SU-DHL-6 (cell line): ENCODE measurements at regions not wholly inside any gene's neighbourhood (a gene's known extent, or its start where the extent isn't known, plus 50 kb on each side); places are given as distances from the start of the nearest gene placed in this dataset.
"Not testable (repeated sequence)": the region's sequence is repeated elsewhere in the genome, so short reads cannot be mapped to it uniquely, and the experiment has no call there.

Source experiments
- H2AFZ ChIP-seq: fragments of 200-600 bp; sonication (generic); 2 replicates; pipeline ENCODE4 v1.6.1; 2014; ENCODE audit warnings: low read depth, mild to moderate bottlenecking, moderate library complexity, mixed read lengths, antibody characterized with exemption, low read length; ENCODE audit not compliant: severe bottlenecking
- H3F3A ChIP-seq: fragments of 200-600 bp; shearing (Covaris generic); 2 replicates; pipeline ENCODE4 v1.6.0; 2016; ENCODE audit warnings: antibody characterized with exemption, mild to moderate bottlenecking; ENCODE audit not compliant: insufficient read depth
- H3K27ac ChIP-seq: fragments of 200-600 bp; sonication (generic); 2 replicates; pipeline ENCODE4 v1.5.1; 2016; ENCODE audit warnings: low read depth, mild to moderate bottlenecking, low read length, moderate library complexity, mixed read lengths
- H3K27me3 ChIP-seq: fragments of 200-600 bp; sonication (generic), shearing (Covaris generic); 2 replicates; pipeline ENCODE4 v1.6.0; 2014; ENCODE audit warnings: mild to moderate bottlenecking, low read length
- H3K36me3 ChIP-seq: fragments of 200-600 bp; sonication (generic); 2 replicates; pipeline ENCODE4 v1.6.1; 2014; ENCODE audit warnings: mild to moderate bottlenecking, low read length, mixed read lengths
- H3K4me2 ChIP-seq: fragments of 300-600, 200-600 bp; shearing (Covaris generic), sonication (generic); 2 replicates; pipeline ENCODE4 v1.6.0; 2014; ENCODE audit warnings: low read length, low read depth, mild to moderate bottlenecking; ENCODE audit not compliant: poor library complexity, severe bottlenecking
- H3K4me3 ChIP-seq: fragments of 200-600 bp; sonication (generic); 2 replicates; pipeline ENCODE4 v1.5.1; 2014; ENCODE audit warnings: antibody characterized with exemption, low read length, mild to moderate bottlenecking, mixed read lengths; ENCODE audit not compliant: insufficient read depth, poor library complexity, severe bottlenecking
- H3K79me2 ChIP-seq: fragments of 200-600 bp; sonication (generic); 2 replicates; pipeline ENCODE4 v1.6.1; 2014; ENCODE audit warnings: mild to moderate bottlenecking, low read length, moderate library complexity; ENCODE audit not compliant: insufficient read depth
- H3K9ac ChIP-seq: fragments of 200-600 bp; sonication (generic); 2 replicates; pipeline ENCODE4 v1.7.0; 2014; ENCODE audit warnings: mild to moderate bottlenecking, low read length
- H3K9me2 ChIP-seq: fragments of 200-600 bp; sonication (generic); replicated peaks from 2 replicates; pipeline ENCODE4 v1.6.1; 2014; ENCODE audit warnings: low read length; ENCODE audit not compliant: insufficient read depth
- H3K9me3 ChIP-seq: fragments of 200-600 bp; sonication (generic); 2 replicates; pipeline ENCODE4 v1.6.1; 2014; ENCODE audit warnings: low read length, mixed read lengths; ENCODE audit not compliant: insufficient read depth
- H4K20me1 ChIP-seq: fragments of 200-600 bp; sonication (generic); 2 replicates; pipeline ENCODE4 v1.6.1; 2014; ENCODE audit warnings: low read depth, mild to moderate bottlenecking, antibody characterized with exemption, low read length, moderate library complexity, mixed read lengths
- CTCF ChIP-seq: fragments of 200-600 bp; sonication (generic); IDR thresholded peaks from one replicate; pipeline ENCODE4 v1.5.1; 2017; ENCODE audit warnings: antibody characterized with exemption, mild to moderate bottlenecking, low read length, moderate library complexity; ENCODE audit not compliant: insufficient read depth, poor library complexity, severe bottlenecking
- EZH2phosphoT487 ChIP-seq: fragments of 200-600 bp; sonication (generic), shearing (Covaris generic); conservative IDR thresholded peaks from 2 replicates; pipeline ENCODE4 v1.6.1; 2018; ENCODE audit warnings: mild to moderate bottlenecking, antibody characterized with exemption, low read length, moderate library complexity, mixed read lengths

GRCh38 chr6:81890846-81891245 is 138.4 kb upstream of the TENT5A start:
- no peak overlapping the region for H3K27ac ChIP-seq
- H3K9ac ChIP-seq = no peak overlapping the region
- H3K27me3 ChIP-seq = no peaks in the 10 kb centered on the region
- no peak overlapping the region for H3K4me2 ChIP-seq
- no peaks in the 10 kb centered on the region for H3K9me2 ChIP-seq
- H3K79me2 ChIP-seq = no peaks in the 10 kb centered on the region
- H3K9me3 ChIP-seq = no peaks in the 10 kb centered on the region
- no peaks in the 10 kb centered on the region for H3F3A ChIP-seq
- no peak overlapping the region for H2AFZ ChIP-seq
- H3K36me3 ChIP-seq = no peaks in the 10 kb centered on the region
- no peak overlapping the region for H3K4me3 ChIP-seq
- TF ChIP-seq EZH2phosphoT487 (no peak), CTCF (no peak)
- H4K20me1 ChIP-seq = no peaks in the 10 kb centered on the region

- H3K9me3 ChIP-seq = no peaks in the 10 kb centered on the region
- no peaks in the 10 kb centered on the region for H3F3A ChIP-seq
- H2AFZ ChIP-seq = no peak overlapping the region
- H3K36me3 ChIP-seq = no peaks in the 10 kb centered on the region
- no peak overlapping the region for H3K9ac ChIP-seq
- no peak overlapping the region for H3K4me3 ChIP-seq
- no peaks in the 10 kb centered on the region for H4K20me1 ChIP-seq
- no peaks in the 10 kb centered on the region for H3K27me3 ChIP-seq
- H3K4me2 ChIP-seq = no peak overlapping the region
- no peaks in the 10 kb centered on the region for H3K79me2 ChIP-seq
- H3K27ac ChIP-seq = no peak overlapping the region
- no peaks in the 10 kb centered on the region for H3K9me2 ChIP-seq
- no peak for TF ChIP-seq EZH2phosphoT487
- TF ChIP-seq CTCF = no peak
Measured at GRCh38 chr6:81889377-81890053, 137.0 kb upstream of the TENT5A start.

- not testable (repeated sequence) for H3K79me2 ChIP-seq, H2AFZ ChIP-seq, H3K9me3 ChIP-seq, H3K4me3 ChIP-seq, H3K27ac ChIP-seq, H4K20me1 ChIP-seq, H3K27me3 ChIP-seq, H3K9ac ChIP-seq, H3K4me2 ChIP-seq, H3F3A ChIP-seq, H3K36me3 ChIP-seq, H3K9me2 ChIP-seq
Measured at GRCh38 chr6:81886909-81887308, 134.4 kb upstream of the TENT5A start.

- TF ChIP-seq CTCF (no peak), EZH2phosphoT487 (no peak)
- Histone ChIP-seq H3K79me2 (no peaks in the 10 kb centered on the region), H3K27me3 (no peaks in the 10 kb centered on the region), H3K36me3 (no peaks in the 10 kb centered on the region), H3K9me3 (no peaks in the 10 kb centered on the region), H3K9me2 (no peaks in the 10 kb centered on the region), H3K9ac (no peak overlapping the region), H3K4me3 (no peak overlapping the region), H3K4me2 (no peak overlapping the region), H2AFZ (no peak overlapping the region), H4K20me1 (no peaks in the 10 kb centered on the region), H3K27ac (no peak overlapping the region), H3F3A (no peaks in the 10 kb centered on the region)
Measured at GRCh38 chr6:81886157-81886556, 133.7 kb upstream of the TENT5A start.
